ENCODE measurements at regions not wholly inside any gene's neighbourhood (a gene's known extent, or its start where the extent isn't known, plus 50 kb on each side); places are given as distances from the start of the nearest gene placed in this dataset.

DNA sequence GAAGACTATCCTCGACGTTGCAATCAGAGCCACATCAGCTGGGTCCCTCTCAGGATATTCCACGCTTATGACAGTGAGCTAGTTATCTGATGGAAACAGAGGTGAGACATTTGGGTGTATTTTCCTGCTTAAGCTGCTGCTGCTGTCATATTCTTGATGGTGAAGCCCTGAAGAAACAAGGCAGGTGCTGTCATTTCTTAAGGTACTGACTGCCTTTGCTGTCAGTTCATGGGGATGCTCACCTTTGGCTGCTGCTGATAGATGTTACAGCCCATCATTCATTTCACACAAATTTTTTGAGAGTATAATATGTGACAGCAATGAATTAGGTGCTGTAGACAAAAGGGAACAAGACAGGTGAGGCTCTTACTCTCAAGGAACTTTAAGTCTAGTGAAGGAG is 577.4 kb downstream of the LMO4 start:
- no peak overlapping the region for H3K4me3 ChIP-seq (ENCODE audit: low read length)
- H3K9me3 ChIP-seq (ENCODE audit: low read depth, low read length): no peaks in the 10 kb centered on the region
- no peaks in the 10 kb centered on the region for H3K27me3 ChIP-seq (ENCODE audit: insufficient read depth, low read length)
- peaks cover 11% of the 10 kb centered on the region for H3K4me1 ChIP-seq (ENCODE audit: insufficient read depth, low read length)

DNA sequence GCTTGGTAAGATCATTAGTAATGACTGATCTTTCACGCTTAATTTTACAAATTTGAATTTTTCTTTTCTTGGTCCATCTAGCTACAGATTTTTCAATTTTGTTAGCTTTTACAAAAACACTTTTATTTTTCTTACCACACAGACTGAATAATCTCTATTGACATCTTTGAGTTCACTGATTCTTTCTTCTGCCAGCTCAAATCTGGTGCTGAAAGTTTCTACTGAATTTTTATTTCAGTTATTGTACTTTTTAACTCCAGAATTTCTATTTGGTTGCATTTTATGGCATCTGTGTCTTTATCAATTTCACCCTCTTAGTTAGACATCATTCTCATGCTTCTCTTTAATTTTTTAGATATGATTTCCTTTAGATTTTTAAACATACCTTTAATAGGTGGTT is 584.7 kb downstream of the LMO4 start:
- H3K27me3 ChIP-seq (ENCODE audit: insufficient read depth, low read length): no peaks in the 10 kb centered on the region
- no peaks in the 10 kb centered on the region for H3K4me1 ChIP-seq (ENCODE audit: insufficient read depth, low read length)
- H3K4me3 ChIP-seq (ENCODE audit: low read length): no peak overlapping the region
- H3K9me3 ChIP-seq (ENCODE audit: low read depth, low read length): peaks cover 17% of the 10 kb centered on the region

DNA sequence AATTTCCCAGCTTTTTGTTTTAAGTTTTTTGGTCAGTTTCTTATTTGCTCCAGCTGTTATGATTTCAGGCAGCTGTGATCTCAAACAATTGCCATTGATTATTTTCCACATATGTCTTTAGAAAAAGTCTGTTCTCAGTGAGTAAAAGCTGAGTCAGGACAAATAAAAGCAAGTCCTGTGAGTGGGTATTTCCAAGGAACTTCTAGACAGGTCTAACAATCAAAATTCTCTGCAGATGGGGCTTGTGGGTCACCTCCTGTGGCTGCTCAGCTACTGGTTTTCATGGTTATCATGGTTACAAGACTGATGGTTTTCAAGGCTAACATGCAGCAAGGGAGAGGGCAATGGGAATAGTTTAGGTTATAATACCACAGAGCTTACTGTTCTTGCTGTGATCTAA is 585.7 kb downstream of the LMO4 start:
- Histone ChIP-seq H3K9me3 (ENCODE audit: low read depth, low read length) (peaks cover 17% of the 10 kb centered on the region), H3K4me3 (ENCODE audit: low read length) (no peak overlapping the region), H3K4me1 (ENCODE audit: insufficient read depth, low read length) (no peaks in the 10 kb centered on the region), H3K27me3 (ENCODE audit: insufficient read depth, low read length) (no peaks in the 10 kb centered on the region)

DNA sequence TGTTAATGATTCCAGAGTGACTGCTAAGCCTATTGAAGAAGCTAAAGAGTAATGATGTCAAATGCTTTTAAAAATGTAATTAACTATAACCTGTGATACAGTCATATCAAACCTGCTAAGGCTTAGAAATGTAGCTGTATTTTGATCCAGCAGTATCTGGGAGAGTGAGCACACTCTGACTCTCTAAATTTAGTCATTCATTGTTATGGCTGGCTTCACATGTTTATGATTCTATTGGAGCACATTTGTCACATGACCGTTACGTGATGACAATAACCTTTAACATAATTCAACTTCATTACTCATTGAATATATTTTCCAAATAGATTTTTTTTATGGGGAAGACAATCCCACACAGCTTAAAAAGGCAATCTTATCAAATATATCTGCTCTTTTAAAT is 587.1 kb downstream of the LMO4 start:
- H3K4me3 ChIP-seq (ENCODE audit: low read length): no peak overlapping the region
- no peaks in the 10 kb centered on the region for H3K27me3 ChIP-seq (ENCODE audit: insufficient read depth, low read length)
- no peaks in the 10 kb centered on the region for H3K4me1 ChIP-seq (ENCODE audit: insufficient read depth, low read length)
- peaks cover 17% of the 10 kb centered on the region for H3K9me3 ChIP-seq (ENCODE audit: low read depth, low read length)

DNA sequence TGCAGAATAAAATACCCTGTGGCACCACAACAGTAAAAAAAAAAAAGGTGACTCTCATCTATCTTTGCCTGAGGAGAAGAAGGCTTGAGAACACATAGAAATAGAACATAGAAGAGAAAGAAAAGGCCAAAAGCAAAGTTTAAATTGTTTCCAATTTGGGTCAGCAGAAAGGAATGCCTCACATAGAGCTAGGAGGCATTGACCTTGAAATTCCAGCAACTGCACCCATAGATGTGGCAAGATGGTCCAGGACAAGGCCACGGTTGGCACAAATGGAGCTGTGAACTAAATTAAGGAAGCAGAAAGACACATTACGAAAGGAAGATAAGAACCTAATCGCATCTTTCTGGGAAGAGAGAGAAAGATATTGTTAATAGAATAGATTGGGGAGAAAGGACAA is 588.3 kb downstream of the LMO4 start:
- Histone ChIP-seq H3K4me1 (ENCODE audit: insufficient read depth, low read length) (no peaks in the 10 kb centered on the region), H3K27me3 (ENCODE audit: insufficient read depth, low read length) (no peaks in the 10 kb centered on the region), H3K9me3 (ENCODE audit: low read depth, low read length) (peaks cover 17% of the 10 kb centered on the region), H3K4me3 (ENCODE audit: low read length) (no peak overlapping the region)

DNA sequence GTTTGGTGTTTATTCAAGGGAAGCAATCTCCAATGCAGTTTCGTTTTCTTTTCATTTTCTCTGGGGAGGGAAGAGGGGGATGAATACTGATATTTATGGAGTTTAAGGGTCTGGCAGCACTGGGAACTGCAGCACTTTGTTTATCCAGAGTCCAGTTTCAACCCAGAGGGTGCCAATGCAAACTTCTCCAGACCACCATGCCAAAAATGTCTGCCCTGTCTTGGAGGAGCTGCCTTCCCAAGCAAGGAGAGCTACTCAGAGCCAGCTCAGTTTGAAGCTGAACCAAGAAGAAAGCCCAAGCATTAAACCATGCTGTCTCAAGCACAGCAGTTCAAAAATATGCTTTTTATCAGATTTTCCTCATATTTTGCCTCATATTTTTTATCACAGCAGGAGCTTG is 589.7 kb downstream of the LMO4 start:
- no peak overlapping the region for H3K4me3 ChIP-seq (ENCODE audit: low read length)
- peaks cover 9% of the 10 kb centered on the region for H3K9me3 ChIP-seq (ENCODE audit: low read depth, low read length)
- H3K27me3 ChIP-seq (ENCODE audit: insufficient read depth, low read length): no peaks in the 10 kb centered on the region
- H3K4me1 ChIP-seq (ENCODE audit: insufficient read depth, low read length): no peaks in the 10 kb centered on the region

DNA sequence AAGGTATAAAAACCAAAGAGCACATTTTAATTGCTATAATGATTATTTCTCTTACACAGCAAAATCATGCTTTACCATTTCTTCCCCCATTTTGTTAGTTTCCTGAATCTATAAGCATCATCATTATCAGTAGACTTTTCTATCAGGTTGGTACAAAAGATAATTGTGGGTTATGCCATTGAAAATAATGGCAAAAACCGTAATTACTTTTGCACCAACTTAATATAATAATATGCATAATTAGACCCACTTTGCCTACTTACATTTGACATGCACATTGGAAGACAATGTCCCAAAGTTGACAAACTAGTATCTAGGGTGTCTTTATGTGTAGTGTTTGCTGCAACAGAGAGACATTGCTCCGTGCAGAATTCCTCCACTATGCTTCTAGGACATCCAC is 594.2 kb downstream of the LMO4 start:
- Histone ChIP-seq H3K9me3 (ENCODE audit: low read depth, low read length) (no peaks in the 10 kb centered on the region), H3K4me3 (ENCODE audit: low read length) (no peak overlapping the region), H3K4me1 (ENCODE audit: insufficient read depth, low read length) (no peaks in the 10 kb centered on the region), H3K27me3 (ENCODE audit: insufficient read depth, low read length) (no peaks in the 10 kb centered on the region)

DNA sequence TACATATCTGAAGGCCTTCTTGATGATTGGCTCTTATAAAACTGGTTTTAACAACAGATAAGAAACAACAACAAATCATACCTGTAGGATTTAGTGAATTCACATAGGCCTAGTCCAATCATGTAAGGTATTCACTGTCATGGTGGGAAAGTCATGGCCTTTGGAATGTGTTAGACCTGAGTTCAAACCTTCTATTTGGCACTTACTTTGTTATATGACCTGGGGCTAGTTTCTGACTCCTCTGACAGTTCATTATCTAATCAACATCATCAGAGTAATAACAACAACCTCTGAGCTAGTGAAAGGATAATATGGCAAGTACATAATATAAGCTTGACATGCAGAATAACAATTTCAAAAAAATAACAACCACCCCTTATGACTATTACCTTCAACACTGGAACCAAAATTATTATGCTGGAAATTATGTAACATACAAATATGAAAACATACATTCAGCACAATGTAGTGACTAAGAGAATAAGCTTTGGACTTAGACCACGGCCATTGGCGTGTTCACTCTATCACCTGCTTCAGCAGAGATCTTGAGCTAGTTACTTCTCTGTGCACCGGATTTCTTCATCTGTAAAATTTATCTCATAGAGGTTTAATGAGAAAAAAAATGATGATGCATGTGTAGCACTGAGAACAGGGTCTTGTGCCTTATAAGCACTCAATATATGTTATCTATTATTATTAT is 597.6 kb downstream of the LMO4 start:
- Histone ChIP-seq H3K4me1 (ENCODE audit: insufficient read depth, low read length) (no peaks in the 10 kb centered on the region), H3K4me3 (ENCODE audit: low read length) (no peak overlapping the region), H3K27me3 (ENCODE audit: insufficient read depth, low read length) (no peaks in the 10 kb centered on the region), H3K9me3 (ENCODE audit: low read depth, low read length) (peaks cover 7% of the 10 kb centered on the region)

DNA sequence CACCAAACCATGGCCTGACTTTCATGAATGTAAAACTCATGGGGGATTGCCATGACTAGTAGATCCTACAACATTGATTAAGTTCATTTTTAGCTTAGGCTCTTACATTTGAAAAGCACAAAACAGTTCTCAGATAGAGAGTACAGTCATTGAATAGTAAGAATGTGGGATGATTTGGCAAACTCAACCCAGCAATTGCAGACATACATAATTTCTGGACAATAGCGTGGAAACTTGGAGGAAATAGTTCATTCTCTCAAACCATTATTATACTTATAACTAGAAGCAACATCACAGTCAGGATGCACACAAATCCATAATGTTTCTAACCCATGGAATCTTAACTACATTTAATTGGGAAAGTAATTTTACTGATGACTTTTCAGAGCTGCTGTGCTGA is 598.2 kb downstream of the LMO4 start:
- no peaks in the 10 kb centered on the region for H3K27me3 ChIP-seq (ENCODE audit: insufficient read depth, low read length)
- peaks cover 7% of the 10 kb centered on the region for H3K9me3 ChIP-seq (ENCODE audit: low read depth, low read length)
- H3K4me3 ChIP-seq (ENCODE audit: low read length): no peak overlapping the region
- no peaks in the 10 kb centered on the region for H3K4me1 ChIP-seq (ENCODE audit: insufficient read depth, low read length)

DNA sequence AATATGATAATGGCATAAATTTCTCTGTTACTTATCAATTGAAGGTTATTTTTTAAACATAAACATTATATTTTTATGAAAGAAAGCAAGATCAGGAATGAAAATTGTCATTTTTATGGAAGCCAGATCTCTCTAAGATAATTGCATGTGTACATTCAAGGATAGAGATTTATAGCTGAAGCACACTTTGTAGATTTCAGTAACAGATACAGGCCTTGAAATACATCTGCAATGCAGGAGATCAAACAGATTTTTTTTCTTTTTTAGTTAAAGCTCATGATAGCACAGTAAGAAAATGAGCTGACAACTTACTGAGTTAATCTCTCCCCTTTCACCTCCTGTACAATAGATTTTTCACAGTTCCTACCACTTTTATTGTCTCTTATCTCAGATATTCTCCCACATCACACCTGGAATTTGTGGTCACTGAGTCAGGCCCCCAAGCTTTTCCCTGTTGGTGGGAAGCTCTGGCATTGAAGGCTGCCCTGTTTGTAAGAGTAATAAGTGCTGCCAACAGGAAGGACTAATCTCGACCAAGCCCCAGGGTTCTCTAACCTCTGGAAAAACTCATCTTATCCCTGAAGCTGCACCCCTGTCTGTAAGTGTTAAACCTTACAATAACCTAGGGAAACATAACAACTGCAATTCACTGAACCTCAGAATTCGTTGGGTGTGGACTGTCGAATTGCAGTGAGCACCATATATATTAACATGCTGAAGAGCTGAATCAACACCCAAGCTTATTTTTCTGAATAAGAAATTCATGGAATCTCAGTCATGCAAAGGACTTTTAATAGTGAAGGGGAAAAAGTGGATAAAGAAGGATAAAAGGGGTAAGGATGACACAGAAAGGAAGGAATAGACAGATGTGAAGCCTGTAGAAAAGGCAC is 599.0 kb downstream of the LMO4 start:
- no peaks in the 10 kb centered on the region for H3K4me1 ChIP-seq (ENCODE audit: insufficient read depth, low read length)
- no peaks in the 10 kb centered on the region for H3K27me3 ChIP-seq (ENCODE audit: insufficient read depth, low read length)
- peaks cover 7% of the 10 kb centered on the region for H3K9me3 ChIP-seq (ENCODE audit: low read depth, low read length)

DNA sequence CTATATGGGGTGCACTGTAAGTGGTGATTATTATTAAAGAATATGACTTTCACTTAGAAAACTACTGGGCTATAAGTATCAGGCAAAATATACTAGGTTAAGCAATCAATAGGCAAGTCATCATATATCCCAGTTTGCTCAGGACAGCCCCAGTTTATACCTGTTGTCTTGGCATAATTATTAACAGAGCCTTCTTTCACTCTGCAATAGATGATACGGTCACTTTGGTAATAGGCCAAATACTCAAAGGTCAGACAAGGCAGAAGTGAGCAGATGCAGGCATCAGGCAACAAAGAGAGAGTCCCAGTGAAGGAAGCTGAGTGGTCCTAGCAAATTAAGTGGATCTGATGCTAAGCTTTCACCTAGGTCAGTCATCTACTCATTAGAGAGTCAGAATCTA is 599.9 kb downstream of the LMO4 start:
- Histone ChIP-seq H3K4me3 (ENCODE audit: low read length) (no peak overlapping the region), H3K9me3 (ENCODE audit: low read depth, low read length) (peaks cover 7% of the 10 kb centered on the region), H3K27me3 (ENCODE audit: insufficient read depth, low read length) (no peaks in the 10 kb centered on the region), H3K4me1 (ENCODE audit: insufficient read depth, low read length) (no peaks in the 10 kb centered on the region)

More for the DNA sequence above, 599.0 kb downstream of the LMO4 start:
- no peak overlapping the region for H3K4me3 ChIP-seq (ENCODE audit: low read length)

DNA sequence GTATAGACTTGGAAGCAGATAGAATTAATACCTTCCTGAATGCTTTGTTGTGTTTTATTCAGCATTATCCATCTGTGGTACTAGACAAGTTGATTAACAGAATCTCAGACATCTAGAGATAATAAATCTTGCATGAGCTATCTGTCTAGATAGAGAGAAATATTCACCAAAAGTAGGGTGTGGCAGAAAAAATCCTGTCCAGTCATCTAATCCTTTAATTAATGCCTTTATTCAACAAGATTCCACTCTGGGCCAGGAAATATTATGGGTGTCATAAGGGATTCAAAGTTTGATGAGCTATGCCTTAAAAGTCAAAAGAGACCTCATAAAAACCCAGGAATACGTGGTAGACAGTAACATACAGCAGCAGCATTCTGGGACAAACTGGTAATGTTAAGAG is 601.2 kb downstream of the LMO4 start:
- no peaks in the 10 kb centered on the region for H3K27me3 ChIP-seq (ENCODE audit: insufficient read depth, low read length)
- H3K9me3 ChIP-seq (ENCODE audit: low read depth, low read length): peaks cover 7% of the 10 kb centered on the region
- H3K4me3 ChIP-seq (ENCODE audit: low read length): no peak overlapping the region
- no peaks in the 10 kb centered on the region for H3K4me1 ChIP-seq (ENCODE audit: insufficient read depth, low read length)

DNA sequence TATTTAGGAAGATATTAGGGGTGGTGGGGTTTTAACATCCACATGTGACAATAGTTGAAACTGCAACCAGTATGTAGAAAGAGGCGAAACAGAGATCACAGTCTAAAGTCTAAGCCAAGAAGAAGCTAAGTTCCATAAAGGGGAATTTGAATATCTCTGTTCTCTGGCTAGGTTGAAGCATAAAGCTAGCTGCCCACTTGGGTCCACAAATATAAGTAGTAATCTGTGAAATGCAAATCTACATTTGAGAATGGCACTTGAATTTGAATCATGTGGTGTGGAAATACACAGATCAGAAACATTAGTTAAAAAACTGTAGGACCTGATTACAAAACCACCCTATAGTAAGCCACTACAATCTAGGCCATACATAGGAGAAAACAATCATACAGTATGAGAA is 602.1 kb downstream of the LMO4 start:
- no peaks in the 10 kb centered on the region for H3K4me1 ChIP-seq (ENCODE audit: insufficient read depth, low read length)
- no peak overlapping the region for H3K4me3 ChIP-seq (ENCODE audit: low read length)
- H3K9me3 ChIP-seq (ENCODE audit: low read depth, low read length): peaks cover 7% of the 10 kb centered on the region
- H3K27me3 ChIP-seq (ENCODE audit: insufficient read depth, low read length): no peaks in the 10 kb centered on the region

DNA sequence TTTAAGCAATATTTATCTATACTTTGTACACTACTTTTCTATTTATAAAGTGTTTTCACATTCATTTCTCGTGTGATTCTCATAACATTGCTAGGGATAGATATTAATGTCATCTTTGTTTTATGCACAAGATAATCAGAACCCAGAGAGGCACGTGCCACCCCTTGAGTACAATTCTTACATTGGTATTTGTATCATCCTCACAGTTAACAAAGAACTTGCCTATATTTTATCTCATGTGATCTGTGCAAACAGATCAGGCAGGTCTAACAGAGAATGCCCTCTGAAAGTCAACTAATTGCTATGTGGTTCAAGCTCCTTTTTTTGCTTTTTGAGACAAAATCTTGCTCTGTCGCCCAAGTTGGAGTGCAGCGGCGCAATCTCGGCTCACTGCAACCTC is 604.5 kb downstream of the LMO4 start:
- peaks cover 7% of the 10 kb centered on the region for H3K9me3 ChIP-seq (ENCODE audit: low read depth, low read length)
- H3K27me3 ChIP-seq (ENCODE audit: insufficient read depth, low read length): no peaks in the 10 kb centered on the region
- H3K4me1 ChIP-seq (ENCODE audit: insufficient read depth, low read length): no peaks in the 10 kb centered on the region
- H3K4me3 ChIP-seq (ENCODE audit: low read length): no peak overlapping the region

DNA sequence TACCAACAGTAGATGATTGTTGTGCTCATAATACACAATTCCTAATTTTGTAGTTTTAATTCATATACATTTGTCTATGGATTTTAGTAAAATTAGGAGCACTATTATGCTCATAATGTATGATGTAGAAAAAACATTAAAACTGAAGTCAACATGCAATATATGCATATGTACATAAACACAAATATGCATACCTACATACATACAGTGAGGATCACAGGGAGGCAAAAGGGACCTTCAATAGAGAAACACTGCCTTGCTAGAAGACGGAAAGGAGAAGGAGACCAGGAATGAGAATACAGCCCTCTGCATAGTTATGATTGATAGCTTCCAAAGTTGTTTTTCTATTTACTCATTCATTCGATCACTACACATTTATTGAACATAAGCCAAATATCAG is 606.5 kb downstream of the LMO4 start:
- no peak overlapping the region for H3K4me3 ChIP-seq (ENCODE audit: low read length)
- no peaks in the 10 kb centered on the region for H3K4me1 ChIP-seq (ENCODE audit: insufficient read depth, low read length)
- H3K27me3 ChIP-seq (ENCODE audit: insufficient read depth, low read length): no peaks in the 10 kb centered on the region
- H3K9me3 ChIP-seq (ENCODE audit: low read depth, low read length): peaks cover 7% of the 10 kb centered on the region

Measured in mononuclear cell (primary cell).